22Rv1 (cell line): ENCODE measurements at regions not wholly inside any gene's neighbourhood (a gene's known extent, or its start where the extent isn't known, plus 50 kb on each side); places are given as distances from the start of the nearest gene placed in this dataset.

Experiments
- H3K27ac ChIP-seq: fragments of 450-650 bp; 2 replicates; pipeline ENCODE4 v1.5.1; 2017
- ZFX ChIP-seq: fragments of 450-650 bp; IDR thresholded peaks from 2 replicates; pipeline ENCODE4 v1.6.1; 2017; ENCODE audit warnings: antibody characterized with exemption, borderline replicate concordance
- TF ChIP-seq, protein P1 (sequence below): fragments of 450-650 bp; IDR thresholded peaks from 2 replicates; pipeline ENCODE4 v1.5.1; 2017; ENCODE audit warnings: mild to moderate bottlenecking

DNA sequence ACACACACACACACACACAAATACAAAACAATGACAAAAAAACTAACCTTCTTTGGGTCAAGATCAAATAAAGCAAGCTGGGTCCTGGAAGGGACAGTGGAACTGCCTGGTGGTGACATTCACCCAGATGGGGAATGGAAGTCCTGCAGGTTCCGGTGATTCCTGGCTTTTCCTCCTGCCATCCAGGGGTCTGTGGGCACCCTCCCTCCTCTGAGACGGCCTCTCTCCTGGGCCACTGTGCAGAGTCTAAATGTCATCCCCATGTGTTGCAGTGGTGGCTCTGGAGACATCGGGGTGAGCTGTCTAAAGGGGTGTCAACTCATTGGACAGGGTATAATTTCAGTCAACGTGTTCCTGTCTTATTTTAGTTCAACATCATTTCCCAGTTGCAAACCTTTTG is 248.2 kb downstream of the ZNF536 start:
- no peak overlapping the region for H3K27ac ChIP-seq
- TF ChIP-seq ZFX: no peak
- TF ChIP-seq, protein P1, sequence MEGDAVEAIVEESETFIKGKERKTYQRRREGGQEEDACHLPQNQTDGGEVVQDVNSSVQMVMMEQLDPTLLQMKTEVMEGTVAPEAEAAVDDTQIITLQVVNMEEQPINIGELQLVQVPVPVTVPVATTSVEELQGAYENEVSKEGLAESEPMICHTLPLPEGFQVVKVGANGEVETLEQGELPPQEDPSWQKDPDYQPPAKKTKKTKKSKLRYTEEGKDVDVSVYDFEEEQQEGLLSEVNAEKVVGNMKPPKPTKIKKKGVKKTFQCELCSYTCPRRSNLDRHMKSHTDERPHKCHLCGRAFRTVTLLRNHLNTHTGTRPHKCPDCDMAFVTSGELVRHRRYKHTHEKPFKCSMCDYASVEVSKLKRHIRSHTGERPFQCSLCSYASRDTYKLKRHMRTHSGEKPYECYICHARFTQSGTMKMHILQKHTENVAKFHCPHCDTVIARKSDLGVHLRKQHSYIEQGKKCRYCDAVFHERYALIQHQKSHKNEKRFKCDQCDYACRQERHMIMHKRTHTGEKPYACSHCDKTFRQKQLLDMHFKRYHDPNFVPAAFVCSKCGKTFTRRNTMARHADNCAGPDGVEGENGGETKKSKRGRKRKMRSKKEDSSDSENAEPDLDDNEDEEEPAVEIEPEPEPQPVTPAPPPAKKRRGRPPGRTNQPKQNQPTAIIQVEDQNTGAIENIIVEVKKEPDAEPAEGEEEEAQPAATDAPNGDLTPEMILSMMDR: no peak

DNA sequence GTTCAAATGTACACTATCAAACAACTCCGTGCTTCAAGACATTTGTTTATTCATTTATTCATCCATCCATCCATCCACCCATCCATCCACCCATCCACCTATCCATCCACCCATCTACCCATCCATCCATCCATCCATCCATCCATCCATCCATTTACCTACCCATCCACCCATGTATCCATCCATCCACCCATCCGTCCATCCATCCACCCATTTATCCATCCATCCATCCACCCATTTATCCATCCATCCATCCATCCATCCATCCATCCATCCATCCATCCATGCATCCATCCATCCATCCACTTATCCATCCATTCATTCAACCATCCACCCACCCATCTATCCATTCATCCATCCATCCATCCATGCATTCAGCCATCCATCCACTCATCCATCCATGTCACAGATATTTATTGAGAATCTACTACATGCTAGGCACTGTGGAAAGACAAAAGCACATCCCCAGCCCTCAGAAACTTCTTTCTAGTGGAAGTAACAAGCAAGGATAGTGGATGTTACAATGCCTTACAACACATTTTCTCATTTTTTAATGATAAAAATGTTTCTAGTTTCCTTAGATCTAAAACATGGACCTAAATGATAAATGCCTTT is 237.6 kb downstream of the ZNF536 start:
- no peak overlapping the region for H3K27ac ChIP-seq
- TF ChIP-seq, protein P1: no peak
- TF ChIP-seq ZFX: no peak

DNA sequence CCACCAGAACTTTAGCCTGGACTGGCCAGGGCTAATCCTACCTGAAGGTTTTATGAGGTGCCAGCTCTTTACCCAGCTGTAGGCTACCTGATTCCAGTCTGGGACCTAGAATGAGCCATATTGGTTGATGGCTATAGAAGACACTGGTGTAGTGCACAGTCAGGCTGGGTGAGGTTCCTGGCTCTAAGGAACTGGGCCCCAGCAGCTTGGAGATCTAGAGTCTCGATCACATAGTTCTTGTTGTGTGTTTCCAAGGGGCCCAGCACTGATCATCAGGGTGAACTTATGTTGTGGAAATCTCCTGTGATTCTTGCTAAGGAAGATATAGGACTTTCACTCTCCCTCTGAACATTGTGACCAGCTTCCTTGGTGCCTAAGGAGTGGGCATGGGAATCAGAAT is 236.3 kb downstream of the ZNF536 start:
- no peak overlapping the region for H3K27ac ChIP-seq
- TF ChIP-seq ZFX: no peak
- TF ChIP-seq, protein P1: no peak
